ENCODE measurements at regions not wholly inside any gene's neighbourhood (a gene's known extent, or its start where the extent isn't known, plus 50 kb on each side); places are given as distances from the start of the nearest gene placed in this dataset.

DNA sequence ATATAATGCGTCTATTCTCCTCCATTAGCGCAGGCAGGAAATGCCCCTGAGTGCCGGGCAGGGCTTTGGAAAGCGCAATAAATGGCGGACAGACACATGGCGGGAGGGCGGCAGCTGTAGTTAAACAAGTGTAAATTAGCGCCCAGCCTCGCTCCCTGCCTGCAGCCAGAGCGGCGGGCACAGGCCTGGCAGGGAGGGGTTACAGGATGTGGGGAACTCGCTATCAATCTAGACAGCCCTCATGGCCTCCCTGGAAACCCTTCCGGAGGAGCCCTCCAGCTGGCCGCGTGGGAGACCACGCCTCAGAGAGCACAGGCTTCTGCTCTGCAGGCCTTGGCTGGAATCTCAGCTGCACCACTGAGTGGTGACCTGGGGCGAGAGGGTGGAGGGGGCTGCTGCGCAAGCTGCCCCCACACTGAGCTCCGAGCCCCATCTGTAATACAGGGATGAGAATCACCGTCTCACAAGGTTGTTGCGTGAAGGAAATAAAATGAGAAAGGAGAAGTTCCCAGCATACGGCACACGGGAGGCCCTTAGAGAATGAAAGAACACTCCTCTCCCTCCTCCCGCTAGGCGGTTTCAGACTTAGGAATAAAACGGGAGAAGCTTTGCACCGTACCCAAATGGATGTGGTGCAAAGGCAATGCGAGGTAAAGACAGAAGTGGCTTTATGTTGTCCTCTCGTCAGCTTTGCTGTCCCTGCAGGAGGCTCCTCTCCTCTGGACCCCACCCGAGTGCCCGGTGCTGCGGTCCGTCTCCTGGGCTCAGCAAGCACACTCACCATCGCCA lies 167.2 kb upstream of the POU3F1 start:
- Histone ChIP-seq H3K9me3 (ENCODE audit: control insufficient read depth in 5 of 5, low read length in 5 of 5) (no peaks in the 10 kb centered on the region), H3K9ac (ENCODE audit: low read length in 5 of 5) (no peak overlapping the region), H3K27ac (ENCODE audit: low read depth, low read length) (no peak overlapping the region), H3K4me3 (ENCODE audit: low read depth in 1 of 5, low read length in 5 of 5) (no peak overlapping the region), H3K27me3 (ENCODE audit: control insufficient read depth in 5 of 5, insufficient read depth in 4 of 5, low read length in 5 of 5) (peaks cover 0 to 32% (median 15%) of the 10 kb centered on the region in 5 donors), H3K36me3 (ENCODE audit: control insufficient read depth in 5 of 5, insufficient read depth in 5 of 5, low read length in 5 of 5) (no peaks in the 10 kb centered on the region), H3K4me1 (ENCODE audit: control insufficient read depth in 5 of 5, insufficient read depth in 5 of 5, low read length in 5 of 5) (peaks cover 0 to 4% (median 0%) of the 10 kb centered on the region in 5 donors)

DNA sequence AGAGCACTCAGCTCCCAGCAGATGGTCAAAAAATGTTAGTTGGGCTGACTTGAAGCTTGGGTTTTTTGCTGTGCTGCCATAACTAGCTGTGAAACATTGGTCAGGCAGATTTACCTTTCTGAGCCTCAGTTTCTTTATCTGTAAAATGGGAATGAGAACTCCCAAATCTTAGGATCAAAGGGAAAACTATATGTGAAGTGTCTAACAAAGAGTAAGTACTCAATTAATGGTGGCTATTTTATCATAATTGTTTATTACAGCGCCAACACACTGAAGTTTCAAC lies 164.2 kb upstream of the POU3F1 start:
- peaks cover 0 to 4% (median 0%) of the 10 kb centered on the region in 5 donors for H3K4me1 ChIP-seq (ENCODE audit: control insufficient read depth in 5 of 5, insufficient read depth in 5 of 5, low read length in 5 of 5)

GRCh38 chr1:38210021-38210894 lies 163.7 kb upstream of the POU3F1 start:
- Histone ChIP-seq H3K9me3 (ENCODE audit: control insufficient read depth in 5 of 5, low read length in 5 of 5) (no peaks in the 10 kb centered on the region), H3K4me3 (ENCODE audit: low read depth in 1 of 5, low read length in 5 of 5) (no peak overlapping the region), H3K27me3 (ENCODE audit: control insufficient read depth in 5 of 5, insufficient read depth in 4 of 5, low read length in 5 of 5) (peaks cover 0 to 28% (median 11%) of the 10 kb centered on the region in 5 donors), H3K36me3 (ENCODE audit: control insufficient read depth in 5 of 5, insufficient read depth in 5 of 5, low read length in 5 of 5) (no peaks in the 10 kb centered on the region), H3K27ac (ENCODE audit: low read depth, low read length) (no peak overlapping the region), H3K4me1 (ENCODE audit: control insufficient read depth in 5 of 5, insufficient read depth in 5 of 5, low read length in 5 of 5) (peaks cover 0 to 4% (median 0%) of the 10 kb centered on the region in 5 donors), H3K9ac (ENCODE audit: low read length in 5 of 5) (no peak overlapping the region)

More for the DNA sequence above, 164.2 kb upstream of the POU3F1 start:
- Histone ChIP-seq H3K4me3 (ENCODE audit: low read depth in 1 of 5, low read length in 5 of 5) (no peak overlapping the region), H3K36me3 (ENCODE audit: control insufficient read depth in 5 of 5, insufficient read depth in 5 of 5, low read length in 5 of 5) (no peaks in the 10 kb centered on the region), H3K9ac (ENCODE audit: low read length in 5 of 5) (no peak overlapping the region), H3K27me3 (ENCODE audit: control insufficient read depth in 5 of 5, insufficient read depth in 4 of 5, low read length in 5 of 5) (peaks cover 0 to 25% (median 11%) of the 10 kb centered on the region in 5 donors), H3K27ac (ENCODE audit: low read depth, low read length) (no peak overlapping the region), H3K9me3 (ENCODE audit: control insufficient read depth in 5 of 5, low read length in 5 of 5) (no peaks in the 10 kb centered on the region)

- Histone ChIP-seq H3K9me3 (ENCODE audit: control insufficient read depth in 5 of 5, low read length in 5 of 5) (no peaks in the 10 kb centered on the region), H3K27me3 (ENCODE audit: control insufficient read depth in 5 of 5, insufficient read depth in 4 of 5, low read length in 5 of 5) (peaks cover 0 to 23% (median 6%) of the 10 kb centered on the region in 5 donors), H3K4me1 (ENCODE audit: control insufficient read depth in 5 of 5, insufficient read depth in 5 of 5, low read length in 5 of 5) (peaks cover 0 to 4% (median 0%) of the 10 kb centered on the region in 5 donors), H3K9ac (ENCODE audit: low read length in 5 of 5) (no peak overlapping the region), H3K4me3 (ENCODE audit: low read depth in 1 of 5, low read length in 5 of 5) (no peak overlapping the region), H3K27ac (ENCODE audit: low read depth, low read length) (no peak overlapping the region), H3K36me3 (ENCODE audit: control insufficient read depth in 5 of 5, insufficient read depth in 5 of 5, low read length in 5 of 5) (no peaks in the 10 kb centered on the region)
Observed at GRCh38 chr1:38208716-38209632, 162.4 kb upstream of the POU3F1 start.

DNA sequence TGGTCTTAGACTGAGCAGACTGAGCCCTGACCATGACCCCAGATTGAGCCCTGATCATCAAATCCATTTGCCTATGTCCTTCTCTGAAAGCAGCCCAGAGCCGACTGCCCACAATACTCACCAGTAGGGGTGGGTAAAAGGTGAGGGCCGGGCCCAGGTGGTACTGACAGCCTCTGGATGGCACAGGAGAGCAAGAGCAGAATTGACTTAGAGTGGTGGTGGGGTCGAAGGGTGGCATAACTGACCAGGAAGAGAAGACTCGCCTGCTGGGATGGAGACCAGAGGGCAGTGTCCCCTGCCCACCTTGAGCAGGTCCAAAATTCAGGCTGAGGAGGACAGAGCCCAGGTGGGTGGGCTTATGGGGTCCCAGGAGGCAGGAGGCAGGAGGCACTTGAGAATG lies 161.3 kb upstream of the POU3F1 start:
- no peak overlapping the region for H3K4me3 ChIP-seq (ENCODE audit: low read depth in 1 of 5, low read length in 5 of 5)
- H3K9me3 ChIP-seq (ENCODE audit: control insufficient read depth in 5 of 5, low read length in 5 of 5), result no peaks in the 10 kb centered on the region
- no peaks in the 10 kb centered on the region for H3K36me3 ChIP-seq (ENCODE audit: control insufficient read depth in 5 of 5, insufficient read depth in 5 of 5, low read length in 5 of 5)
- no peak overlapping the region for H3K9ac ChIP-seq (ENCODE audit: low read length in 5 of 5)
- H3K27ac ChIP-seq (ENCODE audit: low read depth, low read length), result no peak overlapping the region
- peaks cover 0 to 13% (median 0%) of the 10 kb centered on the region in 5 donors for H3K27me3 ChIP-seq (ENCODE audit: control insufficient read depth in 5 of 5, insufficient read depth in 4 of 5, low read length in 5 of 5)
- no peaks in the 10 kb centered on the region for H3K4me1 ChIP-seq (ENCODE audit: control insufficient read depth in 5 of 5, insufficient read depth in 5 of 5, low read length in 5 of 5)

DNA sequence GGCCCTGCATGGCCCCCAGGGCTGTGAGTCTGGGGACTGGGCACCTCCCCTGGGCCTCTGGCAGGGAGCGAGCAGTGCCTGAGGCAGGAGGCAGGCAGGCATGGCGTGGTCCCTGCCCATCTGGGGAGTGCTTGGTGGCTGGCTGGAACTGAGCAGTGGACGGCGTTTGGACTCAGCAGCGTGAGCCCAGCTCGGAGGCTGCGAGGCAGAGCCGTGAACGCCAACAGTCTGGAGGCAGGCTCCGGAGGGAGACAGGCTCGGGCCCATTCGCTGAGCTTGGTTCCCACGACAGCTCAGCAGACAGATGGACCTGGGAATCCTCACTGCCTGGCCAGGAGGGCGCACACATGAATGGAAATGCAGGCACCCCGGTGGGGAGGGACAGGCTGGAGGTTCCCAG lies 160.7 kb upstream of the POU3F1 start:
- peaks cover 0 to 8% (median 0%) of the 10 kb centered on the region in 5 donors for H3K27me3 ChIP-seq (ENCODE audit: control insufficient read depth in 5 of 5, insufficient read depth in 4 of 5, low read length in 5 of 5)
- no peak overlapping the region for H3K27ac ChIP-seq (ENCODE audit: low read depth, low read length)
- no peak overlapping the region for H3K9ac ChIP-seq (ENCODE audit: low read length in 5 of 5)
- no peaks in the 10 kb centered on the region for H3K9me3 ChIP-seq (ENCODE audit: control insufficient read depth in 5 of 5, low read length in 5 of 5)
- H3K4me3 ChIP-seq (ENCODE audit: low read depth in 1 of 5, low read length in 5 of 5), result no peak overlapping the region
- no peaks in the 10 kb centered on the region for H3K36me3 ChIP-seq (ENCODE audit: control insufficient read depth in 5 of 5, insufficient read depth in 5 of 5, low read length in 5 of 5)
- H3K4me1 ChIP-seq (ENCODE audit: control insufficient read depth in 5 of 5, insufficient read depth in 5 of 5, low read length in 5 of 5), result no peaks in the 10 kb centered on the region

- no peaks in the 10 kb centered on the region for H3K4me1 ChIP-seq (ENCODE audit: control insufficient read depth in 5 of 5, insufficient read depth in 5 of 5, low read length in 5 of 5)
- no peak overlapping the region for H3K4me3 ChIP-seq (ENCODE audit: low read depth in 1 of 5, low read length in 5 of 5)
- H3K36me3 ChIP-seq (ENCODE audit: control insufficient read depth in 5 of 5, insufficient read depth in 5 of 5, low read length in 5 of 5), result no peaks in the 10 kb centered on the region
- peaks cover 0 to 6% (median 2%) of the 10 kb centered on the region in 5 donors for H3K9me3 ChIP-seq (ENCODE audit: control insufficient read depth in 5 of 5, low read length in 5 of 5)
- H3K27ac ChIP-seq (ENCODE audit: low read depth, low read length), result no peak overlapping the region
- H3K9ac ChIP-seq (ENCODE audit: low read length in 5 of 5), result no peak overlapping the region
- H3K27me3 ChIP-seq (ENCODE audit: control insufficient read depth in 5 of 5, insufficient read depth in 4 of 5, low read length in 5 of 5), result peaks cover 0 to 4% (median 0%) of the 10 kb centered on the region in 5 donors
Observed at GRCh38 chr1:38204698-38205097, 158.1 kb upstream of the POU3F1 start.

DNA sequence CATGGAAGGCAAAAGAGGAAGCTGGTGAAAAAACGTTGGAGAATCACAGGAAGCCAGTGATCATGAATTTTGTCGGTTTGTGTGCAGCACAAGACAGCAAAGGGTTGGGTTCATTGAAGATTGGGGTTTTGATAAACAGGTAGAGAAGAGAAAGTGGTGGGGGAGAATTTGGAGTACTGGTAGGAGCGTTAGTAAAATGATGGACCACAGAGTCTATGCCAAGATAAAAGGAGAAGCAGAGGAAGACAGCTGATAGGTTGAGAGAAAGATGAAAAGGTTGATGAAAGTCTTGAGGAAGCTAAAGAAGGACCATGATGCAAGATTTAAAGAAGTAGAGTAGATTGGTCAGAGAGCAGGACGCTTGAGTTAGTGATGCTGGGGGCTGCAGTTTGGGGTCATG lies 156.8 kb upstream of the POU3F1 start:
- Histone ChIP-seq H3K4me3 (ENCODE audit: low read depth in 1 of 5, low read length in 5 of 5) (no peak overlapping the region), H3K27me3 (ENCODE audit: control insufficient read depth in 5 of 5, insufficient read depth in 4 of 5, low read length in 5 of 5) (peaks cover 0 to 4% (median 2%) of the 10 kb centered on the region in 5 donors), H3K27ac (ENCODE audit: low read depth, low read length) (no peak overlapping the region), H3K9ac (ENCODE audit: low read length in 5 of 5) (no peak overlapping the region), H3K36me3 (ENCODE audit: control insufficient read depth in 5 of 5, insufficient read depth in 5 of 5, low read length in 5 of 5) (no peaks in the 10 kb centered on the region), H3K9me3 (ENCODE audit: control insufficient read depth in 5 of 5, low read length in 5 of 5) (peaks cover 0 to 6% (median 2%) of the 10 kb centered on the region in 5 donors), H3K4me1 (ENCODE audit: control insufficient read depth in 5 of 5, insufficient read depth in 5 of 5, low read length in 5 of 5) (no peaks in the 10 kb centered on the region)

- Histone ChIP-seq H3K9ac (ENCODE audit: low read length in 5 of 5) (no peak overlapping the region), H3K9me3 (ENCODE audit: control insufficient read depth in 5 of 5, low read length in 5 of 5) (peaks cover 0 to 6% (median 2%) of the 10 kb centered on the region in 5 donors), H3K27ac (ENCODE audit: low read depth, low read length) (no peak overlapping the region), H3K27me3 (ENCODE audit: control insufficient read depth in 5 of 5, insufficient read depth in 4 of 5, low read length in 5 of 5) (peaks cover 0 to 4% (median 2%) of the 10 kb centered on the region in 5 donors), H3K4me3 (ENCODE audit: low read depth in 1 of 5, low read length in 5 of 5) (no peak overlapping the region), H3K36me3 (ENCODE audit: control insufficient read depth in 5 of 5, insufficient read depth in 5 of 5, low read length in 5 of 5) (no peaks in the 10 kb centered on the region), H3K4me1 (ENCODE audit: control insufficient read depth in 5 of 5, insufficient read depth in 5 of 5, low read length in 5 of 5) (no peaks in the 10 kb centered on the region)
Observed at GRCh38 chr1:38201431-38201830, 154.8 kb upstream of the POU3F1 start.

Measured in subcutaneous abdominal adipose tissue (tissue), 5 donors.